Hypothalamus (tissue), 51 donors: ENCODE measurements at regions not wholly inside any gene's neighbourhood (a gene's known extent, or its start where the extent isn't known, plus 50 kb on each side); places are given as distances from the start of the nearest gene placed in this dataset.
"Not testable (repeated sequence)": the region's sequence is repeated elsewhere in the genome, so short reads cannot be mapped to it uniquely, and the experiment has no call there.

ENCODE experiments used
- DNase-seq, 51 donors: peaks; one replicate each; lab custom pipeline; 2025; lab: John Stamatoyannopoulos, UW

DNA sequence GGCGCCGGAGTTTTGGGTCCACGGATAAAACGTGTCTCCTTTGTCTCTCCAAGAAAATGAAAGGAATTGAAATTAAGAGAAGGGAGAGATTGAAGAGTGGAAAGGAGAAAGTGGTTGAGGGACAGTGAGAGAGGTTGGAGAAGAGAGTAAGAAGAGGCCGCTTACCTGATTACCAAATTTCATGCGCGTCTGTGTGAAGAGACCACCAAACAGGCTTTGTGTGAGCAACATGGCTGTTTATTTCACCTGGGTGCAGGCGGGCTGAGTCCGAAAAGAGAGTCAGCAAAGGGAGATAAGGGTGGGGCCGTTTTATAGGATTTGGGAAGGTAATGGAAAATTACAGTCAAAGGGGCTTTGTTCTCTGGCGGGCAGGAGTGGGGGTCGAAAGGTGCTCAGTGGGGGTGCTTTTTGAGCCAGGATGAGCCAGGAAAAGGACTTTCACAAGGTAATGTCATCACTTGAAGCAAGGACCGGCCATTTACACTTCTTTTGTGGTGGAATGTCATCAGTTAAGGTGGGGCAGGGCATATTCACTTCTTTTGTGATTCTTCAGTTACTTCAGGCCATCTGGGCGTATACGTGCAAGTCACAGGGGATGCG lies 113.0 kb upstream of the CDH11 start:
- not testable (repeated sequence) for DNase-seq

DNA sequence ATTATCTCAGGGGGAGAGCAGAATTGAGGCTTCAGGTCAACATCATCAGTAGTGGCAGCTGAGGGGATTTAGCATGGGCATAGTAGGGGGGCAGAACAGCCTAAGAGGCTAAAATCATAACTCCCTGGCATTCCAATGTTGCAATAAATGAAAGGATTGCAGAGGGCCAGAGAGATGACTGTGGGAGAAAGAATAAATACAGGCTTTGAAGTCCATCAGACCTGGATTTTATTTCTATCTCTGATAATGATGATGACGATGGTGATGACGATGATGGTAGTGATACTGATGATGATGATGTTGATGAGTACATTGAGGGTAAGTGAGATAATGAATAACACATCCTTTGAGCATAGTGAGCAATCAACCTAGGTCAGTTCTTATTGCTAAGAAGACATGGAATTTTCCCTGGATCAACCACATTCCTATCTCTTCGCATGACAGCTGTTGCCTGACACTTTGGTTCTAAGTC lies 107.4 kb upstream of the CDH11 start:
- DNase-seq = no peak

DNA sequence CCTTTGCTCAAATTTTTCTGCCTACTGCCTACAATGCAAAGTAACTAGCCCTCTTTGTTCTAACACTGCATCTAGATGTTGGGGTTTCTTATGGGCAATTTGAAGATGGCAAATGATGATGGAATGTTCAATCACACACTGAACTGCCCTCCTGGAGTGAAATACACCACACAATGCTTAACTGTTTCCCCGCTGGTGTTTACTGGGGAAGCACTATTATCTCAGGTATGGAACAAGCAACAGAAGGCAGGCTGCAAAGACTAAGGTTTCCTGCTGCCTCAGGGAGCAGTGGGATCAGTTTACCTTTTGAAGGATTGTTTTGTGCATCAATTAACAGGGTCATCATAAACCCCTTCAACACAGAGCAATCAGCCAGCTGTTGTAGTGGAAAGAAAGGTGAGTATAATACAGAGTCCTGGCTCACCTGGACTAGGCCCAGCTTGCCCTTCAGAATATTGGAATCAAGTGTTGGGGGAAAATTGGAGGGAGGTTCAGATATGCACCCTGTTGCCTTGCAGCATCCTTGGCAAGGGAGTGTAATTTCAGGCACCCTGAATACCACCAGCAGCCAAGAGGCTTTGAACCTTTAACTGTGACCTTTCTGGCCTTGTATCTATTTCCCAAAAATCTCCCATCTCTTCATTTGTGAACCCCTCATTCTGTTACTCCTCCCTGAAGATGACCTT lies 105.4 kb upstream of the CDH11 start:
- DNase-seq = no peak

DNA sequence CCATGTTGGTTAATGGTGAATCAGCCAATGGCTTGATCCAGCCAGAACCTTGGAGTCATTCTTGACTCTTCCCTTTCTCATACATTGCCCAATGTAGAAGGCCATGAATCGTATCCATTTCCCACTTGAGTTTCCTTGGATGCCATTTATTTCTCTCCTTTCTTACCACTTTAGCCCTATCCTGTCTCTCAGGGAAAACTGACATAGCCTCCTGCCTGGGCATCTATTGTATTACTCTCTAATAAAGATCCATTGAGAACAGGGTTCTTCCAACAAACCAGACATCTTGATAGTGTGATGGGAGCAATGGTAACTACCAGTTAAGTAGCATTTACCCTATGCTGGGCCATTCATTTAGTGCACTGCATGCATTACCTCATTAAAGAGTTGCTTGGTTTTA lies 104.2 kb upstream of the CDH11 start:
- no peak for DNase-seq

DNA sequence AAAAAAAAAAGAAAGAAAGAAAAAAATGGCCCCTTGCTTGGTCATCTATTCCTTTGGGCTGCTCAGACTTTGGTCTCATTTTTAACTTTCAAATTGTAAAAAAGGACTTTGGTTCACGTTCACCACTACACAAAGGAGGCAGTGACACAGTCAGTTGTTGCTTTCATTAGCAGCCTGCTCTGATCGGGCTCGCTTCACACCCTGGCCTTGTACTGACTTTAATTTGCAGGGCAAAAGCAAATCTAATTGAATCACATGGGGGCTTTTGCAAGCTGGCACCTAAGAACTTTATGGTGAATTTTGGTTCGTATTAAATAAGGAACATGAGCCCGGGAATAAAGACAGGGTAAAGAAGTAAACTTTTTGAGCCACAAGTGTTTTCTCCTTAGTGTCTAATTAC lies 103.6 kb upstream of the CDH11 start:
- DNase-seq = no peak

DNA sequence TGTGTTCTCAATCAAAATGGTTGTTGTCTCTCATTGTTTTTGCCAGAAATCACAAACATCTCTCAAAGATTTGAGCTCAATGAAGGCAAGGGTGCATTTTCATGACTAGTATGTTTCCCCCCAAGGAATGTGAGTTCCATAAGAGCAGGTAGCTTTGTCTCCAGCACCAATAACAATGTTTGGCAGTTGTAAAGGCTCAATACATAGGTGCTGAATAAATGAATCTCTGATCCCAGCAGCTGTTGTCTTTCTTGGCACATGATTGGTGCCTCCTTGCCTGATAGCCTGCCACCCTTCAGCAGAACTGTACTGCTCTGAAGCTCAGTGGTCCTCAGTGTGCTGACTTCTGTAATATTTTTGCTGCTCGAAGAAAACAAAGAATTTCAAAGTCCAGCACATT lies 103.1 kb upstream of the CDH11 start:
- DNase-seq = no peak

DNA sequence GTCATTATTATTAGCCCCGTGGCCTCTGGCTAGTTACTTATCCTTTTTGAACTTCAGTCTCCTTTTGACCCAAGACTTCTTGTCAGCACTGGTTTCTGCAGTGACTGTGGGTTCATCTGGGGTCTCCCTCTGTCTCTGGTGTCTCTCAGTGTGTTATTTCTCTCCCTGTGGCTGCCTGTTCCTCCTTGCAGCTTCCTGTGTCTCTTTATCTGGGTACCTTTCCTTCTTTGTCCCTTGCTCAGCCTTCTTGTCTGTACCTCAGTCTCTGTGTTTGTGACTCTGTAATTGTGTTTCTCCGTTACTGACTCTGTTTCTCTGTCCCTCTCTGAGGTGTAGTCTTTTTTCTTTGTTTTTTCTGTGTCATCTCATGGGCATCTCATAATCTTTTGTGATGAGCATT lies 102.6 kb upstream of the CDH11 start:
- no peak for DNase-seq

DNA sequence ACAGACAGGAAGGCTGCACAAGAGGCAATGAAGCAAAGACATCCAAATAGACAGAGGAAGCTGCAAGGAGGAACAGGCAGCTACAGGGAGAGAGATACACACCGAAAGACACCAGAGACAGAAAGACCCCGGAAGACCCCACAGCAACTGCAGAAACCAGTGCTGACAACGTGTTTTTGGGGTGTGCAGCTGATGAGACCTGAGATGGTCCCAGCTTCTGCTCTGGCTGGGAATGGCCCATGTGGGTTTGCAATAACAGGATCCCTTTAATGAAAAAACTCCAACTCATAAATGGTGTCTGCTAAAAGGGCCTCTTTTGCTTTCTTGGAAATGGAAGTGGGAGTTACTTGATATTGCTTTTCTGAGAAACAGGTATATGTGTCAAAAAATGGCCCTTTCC lies 101.5 kb upstream of the CDH11 start:
- DNase-seq = no peak

DNA sequence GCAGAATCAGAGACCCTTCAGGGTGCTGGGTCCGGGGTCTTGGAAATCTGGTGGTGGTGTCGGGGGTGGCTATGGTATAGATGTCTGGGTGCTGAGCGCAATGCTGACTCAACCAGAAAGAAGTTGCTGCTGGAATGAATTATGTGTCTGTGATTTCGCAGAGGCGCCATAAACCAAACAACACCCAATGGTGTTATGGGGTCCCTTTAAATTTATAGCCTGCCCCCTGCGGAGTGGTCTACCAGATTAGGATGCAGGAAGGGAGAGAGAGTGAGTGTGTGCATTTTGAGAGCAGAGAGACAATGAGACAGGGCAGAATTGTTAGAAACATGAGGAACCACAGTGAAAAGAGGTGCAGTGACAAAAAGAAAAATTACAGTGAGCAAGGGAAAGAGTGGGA lies 100.7 kb upstream of the CDH11 start:
- no peak for DNase-seq

DNA sequence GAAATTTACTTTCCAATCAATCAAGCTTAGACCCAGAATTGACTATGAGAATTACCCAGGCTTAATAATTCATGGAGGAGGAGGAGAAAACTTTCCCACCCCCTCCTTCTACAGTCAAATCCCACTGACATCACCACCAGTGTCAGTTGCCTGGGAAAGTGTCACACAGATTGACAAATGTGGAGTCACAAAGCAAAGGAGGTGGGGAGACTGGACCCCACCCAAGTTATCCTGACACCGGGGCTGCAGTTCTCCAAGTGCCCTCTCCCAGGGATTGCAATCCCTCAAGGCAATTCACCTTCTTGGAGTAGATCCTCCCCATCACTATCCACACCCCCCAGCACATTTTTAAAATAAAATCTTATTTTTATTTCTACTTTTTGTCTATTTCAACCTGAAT lies 100.2 kb upstream of the CDH11 start:
- DNase-seq = no peak

DNA sequence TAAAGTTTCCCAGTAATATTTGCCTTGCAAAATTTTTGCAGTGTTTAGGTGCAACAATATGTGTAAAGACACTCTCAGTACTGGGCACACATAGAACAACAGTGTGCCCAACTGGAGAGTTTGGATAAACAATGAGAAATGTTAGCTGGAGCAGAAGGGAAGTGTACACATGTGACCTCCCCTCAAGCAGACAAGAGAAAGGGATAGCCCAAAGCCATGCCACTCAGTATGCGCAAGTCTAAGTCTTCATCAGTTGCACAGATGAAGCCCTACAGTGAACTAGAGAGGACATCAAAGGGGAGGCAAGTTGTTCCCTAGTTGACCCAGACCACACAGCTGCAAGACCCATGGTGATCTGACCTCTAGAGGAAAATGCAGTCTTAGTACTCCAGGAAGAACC lies 97.9 kb upstream of the CDH11 start:
- DNase-seq = no peak

DNA sequence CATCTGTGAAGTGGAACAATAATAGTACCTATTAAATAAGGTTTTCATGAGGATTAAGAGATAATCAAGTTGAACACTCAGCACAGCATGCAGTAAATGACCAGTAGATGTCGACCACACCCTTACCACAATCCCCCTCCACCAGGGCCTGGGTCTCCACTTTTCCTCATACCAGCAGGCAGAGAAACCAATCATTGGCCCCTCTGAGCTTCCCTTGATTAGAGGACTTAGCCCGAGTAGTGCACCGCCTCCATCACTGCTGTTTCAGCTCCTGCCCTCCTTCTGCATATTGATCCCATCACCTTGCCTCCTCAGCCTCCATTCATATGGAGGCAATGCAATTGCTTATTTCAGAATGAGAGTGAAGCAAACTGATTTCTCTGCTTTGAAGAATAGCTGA lies 96.5 kb upstream of the CDH11 start:
- DNase-seq = no peak

DNA sequence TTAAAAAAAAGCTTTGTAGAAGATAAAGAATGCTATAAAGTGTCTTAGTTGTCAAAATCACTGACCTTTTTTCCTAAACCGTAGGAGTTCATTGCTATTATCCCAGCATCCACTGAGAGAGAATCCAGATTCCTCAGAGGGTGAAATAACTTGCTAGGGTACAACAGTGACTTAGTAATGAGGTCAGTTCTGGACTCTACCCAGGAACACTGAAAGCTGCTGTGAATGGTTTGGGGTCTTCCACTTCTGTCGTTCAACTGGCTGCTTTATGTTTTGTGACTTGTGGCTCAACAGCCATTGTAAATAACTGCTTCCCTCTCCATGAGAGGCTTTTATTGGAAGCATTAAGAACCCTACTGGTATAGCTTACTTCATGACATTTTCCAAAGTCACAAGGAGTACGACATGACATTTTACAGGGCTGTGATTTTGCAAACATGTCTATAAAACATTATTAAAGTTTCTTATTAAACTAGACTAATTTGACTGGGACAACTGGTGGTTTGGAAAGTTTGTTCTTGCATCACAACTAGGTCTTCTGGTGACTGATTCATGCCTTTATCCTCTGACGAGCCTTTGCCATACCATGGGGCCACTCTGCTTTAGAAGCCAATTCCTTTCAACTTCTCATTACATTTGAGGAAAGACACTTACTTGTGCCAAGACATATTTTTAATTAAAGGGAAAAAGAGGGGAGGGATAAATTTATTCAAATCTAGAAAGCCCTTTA lies 92.2 kb upstream of the CDH11 start:
- no peak for DNase-seq

DNA sequence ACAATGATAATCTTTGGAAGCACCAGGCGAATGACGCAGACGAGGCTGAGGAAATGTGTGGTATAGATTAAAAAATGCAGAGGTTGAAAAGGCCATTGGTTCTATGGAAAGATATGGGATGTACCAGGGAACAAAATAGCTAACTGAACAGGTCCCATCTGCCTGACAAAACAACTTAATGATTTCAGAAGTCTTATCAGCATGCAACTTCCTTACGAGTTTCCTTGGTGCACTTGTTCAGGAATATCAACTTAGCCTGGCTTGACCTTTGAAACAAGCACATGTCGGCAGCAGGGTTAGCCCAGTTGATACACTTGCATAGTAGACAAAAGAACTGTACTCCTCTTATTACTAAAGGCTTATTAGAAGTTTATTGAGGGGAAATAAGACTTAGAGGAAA lies 90.9 kb upstream of the CDH11 start:
- DNase-seq = no peak

DNA sequence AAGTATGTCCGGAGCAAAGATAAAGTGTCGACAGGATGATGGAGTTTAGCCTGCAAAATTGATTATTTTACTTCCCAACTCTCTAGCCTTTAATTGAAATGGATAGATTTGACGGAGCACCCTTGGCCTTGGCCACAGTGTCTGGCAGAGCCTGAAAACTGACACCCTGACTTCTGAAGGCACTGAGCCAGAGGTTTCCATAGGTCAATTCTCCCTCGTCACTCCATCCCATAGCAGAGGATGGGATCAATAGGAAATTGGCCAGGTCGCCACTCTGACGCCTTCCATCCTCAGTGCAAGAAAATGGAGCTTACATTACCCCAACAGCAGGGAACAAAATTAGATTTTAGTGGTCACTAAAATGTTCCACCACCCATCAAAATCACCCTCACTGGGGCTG lies 90.4 kb upstream of the CDH11 start:
- no peak for DNase-seq

DNA sequence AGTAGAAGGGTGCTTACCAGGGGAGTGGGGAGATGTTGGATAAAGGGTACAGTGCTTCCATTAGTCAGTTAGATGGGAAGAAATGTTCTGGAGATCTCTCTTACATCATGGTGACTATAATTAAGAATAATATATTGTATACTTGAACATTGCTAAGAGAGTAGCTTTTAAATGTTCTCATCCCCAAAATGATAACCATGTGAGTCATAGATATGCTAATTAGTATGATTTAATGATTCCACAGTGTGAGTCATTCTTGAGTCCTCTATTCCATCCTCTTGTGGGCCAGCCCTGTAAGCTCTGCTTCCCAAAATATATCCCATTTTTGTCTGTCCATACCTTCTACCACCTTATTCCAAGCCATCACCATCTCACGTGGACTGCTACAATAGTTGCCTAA lies 80.6 kb upstream of the CDH11 start:
- DNase-seq = no peak

DNA sequence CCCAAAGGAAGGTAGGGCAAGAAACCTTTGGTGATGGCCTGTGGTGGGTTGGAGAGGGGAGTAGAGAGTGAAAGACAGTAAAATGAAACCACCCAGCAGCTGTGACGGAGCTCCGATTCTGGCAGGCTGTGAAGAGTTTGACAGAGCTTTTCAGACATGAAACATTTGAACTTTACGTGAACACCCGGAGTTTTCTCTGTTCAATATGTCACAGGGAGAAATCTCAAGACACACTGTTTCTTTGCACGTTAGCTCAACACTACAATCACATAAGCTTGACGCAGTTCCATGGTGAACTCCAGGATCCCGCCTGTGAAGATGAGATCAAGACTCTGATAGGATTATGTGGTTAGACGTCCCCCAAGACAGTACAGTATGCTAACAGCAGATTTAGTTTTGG lies 79.6 kb upstream of the CDH11 start:
- DNase-seq = no peak

DNA sequence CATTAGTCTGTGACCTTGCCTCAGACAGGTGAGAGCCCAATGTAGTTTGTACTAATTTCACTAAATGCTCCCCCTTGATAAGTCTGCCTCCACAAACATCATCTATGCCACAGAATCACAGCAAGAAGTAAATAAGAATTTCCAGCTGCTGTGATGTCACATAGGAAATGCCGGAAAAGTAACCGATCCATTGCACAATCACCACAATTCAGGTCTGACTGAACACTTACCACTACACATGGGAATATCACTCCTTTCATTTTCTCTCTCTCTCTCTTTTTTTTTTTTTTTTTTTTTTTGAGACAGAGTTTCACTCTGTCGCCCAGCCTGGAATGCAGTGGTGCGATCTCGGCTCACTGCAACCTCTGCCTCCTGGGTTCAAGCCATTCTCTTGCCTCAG lies 79.0 kb upstream of the CDH11 start:
- no peak for DNase-seq

DNA sequence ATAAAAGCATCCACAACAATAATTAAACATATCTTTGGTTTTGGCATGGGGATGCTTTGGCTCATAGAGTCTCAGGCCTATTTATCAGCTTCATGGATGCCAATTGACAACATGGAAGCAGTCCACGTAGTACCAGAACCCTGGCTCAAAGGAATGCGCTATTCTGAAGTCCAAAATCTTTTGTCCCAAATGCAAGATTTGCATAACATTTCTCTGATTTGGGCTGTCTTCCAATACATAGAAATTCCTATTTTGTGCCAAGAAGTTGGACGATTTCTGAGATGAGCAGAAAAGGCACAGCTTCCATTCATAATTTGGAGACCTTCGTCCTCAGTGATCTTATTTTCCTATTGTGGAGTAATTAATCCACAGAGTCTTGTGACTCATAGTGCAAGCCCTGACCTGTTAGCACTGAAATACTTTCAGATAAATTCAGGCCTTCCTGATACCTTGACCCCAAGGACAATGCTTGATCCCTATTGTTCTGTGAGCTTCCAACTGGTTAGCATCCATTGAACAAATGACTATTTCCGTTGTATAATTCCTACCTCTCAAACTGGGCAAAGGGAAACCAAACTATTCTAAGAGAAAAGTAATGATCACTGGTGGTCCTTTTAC lies 78.4 kb upstream of the CDH11 start:
- DNase-seq = no peak

DNA sequence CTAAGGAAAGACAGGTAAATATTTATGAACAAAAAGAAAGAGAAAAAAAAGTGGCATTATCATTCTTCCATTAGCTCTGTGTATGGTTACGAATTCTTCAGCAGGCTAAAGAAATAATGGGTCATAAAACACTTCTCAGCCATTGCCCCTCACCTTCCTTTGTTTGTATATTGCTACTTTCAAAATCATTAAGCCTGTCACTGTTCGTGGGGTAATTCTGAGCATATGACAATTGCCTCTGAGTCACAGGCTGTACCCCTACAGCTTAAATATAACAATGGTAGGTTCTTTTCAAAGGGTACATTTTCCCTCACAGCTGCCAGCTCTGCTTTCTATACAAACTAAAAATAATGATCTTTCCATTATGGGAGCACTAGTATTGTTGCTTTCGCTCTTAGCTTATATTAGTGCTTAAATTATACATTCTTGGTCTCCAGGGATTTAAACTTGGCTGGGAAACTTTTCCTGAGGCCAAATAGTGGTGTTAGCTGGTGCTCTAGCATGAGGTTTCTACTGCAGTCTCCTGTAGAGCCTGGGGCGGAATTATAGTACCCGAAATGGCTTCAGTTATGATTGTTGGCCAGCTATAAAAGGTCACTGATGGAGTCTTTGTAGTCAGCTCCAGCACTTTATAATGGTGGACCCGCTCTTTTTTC lies 74.7 kb upstream of the CDH11 start:
- no peak for DNase-seq

DNA sequence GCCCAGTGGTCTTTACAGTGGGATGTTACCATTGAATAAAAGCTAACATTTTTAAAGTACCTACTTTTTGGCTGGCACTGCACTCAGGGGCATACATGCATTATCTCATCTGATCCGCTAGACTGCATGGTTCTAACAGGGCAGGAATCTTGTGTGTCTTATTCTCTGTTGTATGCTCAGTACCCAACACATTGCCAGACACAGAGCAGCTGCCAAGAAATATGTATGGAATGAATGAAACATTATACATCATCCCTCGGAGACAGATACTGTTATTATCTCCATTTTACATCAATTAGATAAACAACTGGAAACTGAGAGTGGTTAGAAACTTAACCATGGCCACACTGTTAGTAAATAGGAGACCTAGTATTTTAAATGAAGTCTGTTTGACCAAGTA lies 74.1 kb upstream of the CDH11 start:
- no peak for DNase-seq
